ENCODE measurements at regions not wholly inside any gene's neighbourhood (a gene's known extent, or its start where the extent isn't known, plus 50 kb on each side); places are given as distances from the start of the nearest gene placed in this dataset.

- Histone ChIP-seq H4K20me1 (ENCODE audit: control insufficient read depth, extremely low read depth, insufficient read depth, low read length) (no peaks in the 10 kb centered on the region), H3K4me1 (ENCODE audit: control insufficient read depth, extremely low read depth, insufficient read depth, low read length) (no peaks in the 10 kb centered on the region), H3K9me1 (ENCODE audit: control insufficient read depth, extremely low read depth, insufficient read depth, low read length) (no peaks in the 10 kb centered on the region), H3K27ac (ENCODE audit: control insufficient read depth, insufficient read depth, low read length) (no peak overlapping the region), H3K36me3 (ENCODE audit: control insufficient read depth in 2 of 2, extremely low read depth in 1 of 2, insufficient read depth in 2 of 2, low read length in 2 of 2) (no peaks in the 10 kb centered on the region), H3K4me2 (ENCODE audit: control insufficient read depth, extremely low read depth, insufficient read depth, low read depth, low read length) (no peak overlapping the region), H3K9ac (ENCODE audit: control insufficient read depth, extremely low read depth, insufficient read depth, low read length) (no peak overlapping the region), H3K79me2 (ENCODE audit: control insufficient read depth, insufficient read depth, low read length) (no peaks in the 10 kb centered on the region), H3K27me3 (ENCODE audit: control insufficient read depth, extremely low read depth, insufficient read depth, low read length) (no peaks in the 10 kb centered on the region), H3K9me3 (ENCODE audit: control insufficient read depth, low read depth, low read length) (no peaks in the 10 kb centered on the region), H2AFZ (ENCODE audit: control insufficient read depth, low read length) (no peak overlapping the region), H3K4me3 (ENCODE audit: control insufficient read depth in 2 of 3, extremely low read depth in 1 of 3, insufficient read depth in 2 of 3, low read depth in 1 of 3, low read length in 3 of 3) (no peak overlapping the region)
- dilution Hi-C loops (cut with MboI; ENCODE audit: extremely low pct_ligation_motif_present, low sequenced_read_pairs): no loop called here
- TF ChIP-seq EZH2 (IDR thresholded peaks at IDR 0.05; ENCODE audit: low read length) (no peak), CTCF (optimal IDR thresholded peaks at IDR 0.05 in 1 of 3, IDR thresholded peaks at IDR 0.05 in 1 of 3, conservative IDR thresholded peaks at IDR 0.05 in 1 of 3; ENCODE audit: extremely low read depth in 1 of 3, insufficient read depth in 2 of 3, low read length in 3 of 3) (no peak)
- DNase-seq (ENCODE audit: low read depth, low spot score) (no peak), FAIRE-seq (no peak)
Measured at GRCh38 chr16:73663720-73664119, 615.8 kb upstream of the ZFHX3 start.

GRCh38 chr16:73636196-73636595 is 588.3 kb upstream of the ZFHX3 start:
- no peaks in the 10 kb centered on the region for H3K27me3 ChIP-seq (ENCODE audit: control insufficient read depth, extremely low read depth, insufficient read depth, low read length)
- no peaks in the 10 kb centered on the region for H3K9me1 ChIP-seq (ENCODE audit: control insufficient read depth, extremely low read depth, insufficient read depth, low read length)
- no peak overlapping the region for H3K4me3 ChIP-seq (ENCODE audit: control insufficient read depth in 2 of 3, extremely low read depth in 1 of 3, insufficient read depth in 2 of 3, low read depth in 1 of 3, low read length in 3 of 3)
- no peak overlapping the region for H2AFZ ChIP-seq (ENCODE audit: control insufficient read depth, low read length)
- dilution Hi-C loops (cut with MboI; ENCODE audit: extremely low pct_ligation_motif_present, low sequenced_read_pairs): no loop called here
- H3K4me1 ChIP-seq (ENCODE audit: control insufficient read depth, extremely low read depth, insufficient read depth, low read length): no peaks in the 10 kb centered on the region
- H3K27ac ChIP-seq (ENCODE audit: control insufficient read depth, insufficient read depth, low read length): no peak overlapping the region
- no peak overlapping the region for H3K4me2 ChIP-seq (ENCODE audit: control insufficient read depth, extremely low read depth, insufficient read depth, low read depth, low read length)
- FAIRE-seq (no peak), DNase-seq (ENCODE audit: low read depth, low spot score) (no peak)
- no peaks in the 10 kb centered on the region for H3K79me2 ChIP-seq (ENCODE audit: control insufficient read depth, insufficient read depth, low read length)
- no peaks in the 10 kb centered on the region for H3K36me3 ChIP-seq (ENCODE audit: control insufficient read depth in 2 of 2, extremely low read depth in 1 of 2, insufficient read depth in 2 of 2, low read length in 2 of 2)
- H3K9ac ChIP-seq (ENCODE audit: control insufficient read depth, extremely low read depth, insufficient read depth, low read length): no peak overlapping the region
- no peaks in the 10 kb centered on the region for H4K20me1 ChIP-seq (ENCODE audit: control insufficient read depth, extremely low read depth, insufficient read depth, low read length)
- TF ChIP-seq EZH2 (IDR thresholded peaks at IDR 0.05; ENCODE audit: low read length) (no peak), CTCF (optimal IDR thresholded peaks at IDR 0.05 in 1 of 3, IDR thresholded peaks at IDR 0.05 in 1 of 3, conservative IDR thresholded peaks at IDR 0.05 in 1 of 3; ENCODE audit: extremely low read depth in 1 of 3, insufficient read depth in 2 of 3, low read length in 3 of 3) (no peak)
- no peaks in the 10 kb centered on the region for H3K9me3 ChIP-seq (ENCODE audit: control insufficient read depth, low read depth, low read length)

Measured in keratinocyte (primary cell).